GM13976 (cell line): ENCODE measurements at regions not wholly inside any gene's neighbourhood (a gene's known extent, or its start where the extent isn't known, plus 50 kb on each side); places are given as distances from the start of the nearest gene placed in this dataset.

Experiments
- DNase-seq: peaks from one replicate; pipeline ENCODE4 v3.0.0; 2012; ENCODE audit warnings: low spot score
- CTCF ChIP-seq: IDR thresholded peaks from 2 replicates; pipeline ENCODE4 v1.5.1; 2012; ENCODE audit warnings: borderline replicate concordance, mild to moderate bottlenecking; ENCODE audit not compliant: insufficient read depth; ENCODE audit errors: extremely low read depth, missing control alignments, control extremely low read depth
- in situ Hi-C: fragments of 300-500 bp; cut with MboI; formaldehyde crosslinking; loops from one replicate; pipeline ENCODE4 v1.12.0; 2022; ENCODE audit warnings: low sequenced_read_pairs, mixed read lengths, inconsistent platforms; ENCODE audit not compliant: unreplicated experiment

GRCh38 chr16:86786338-86786737, 208.0 kb downstream of the FOXL1 start:
- no peak for DNase-seq
- no peak for TF ChIP-seq CTCF
- in situ Hi-C loops, result no loop called here

GRCh38 chr16:86786994-86787393, 208.6 kb downstream of the FOXL1 start:
- in situ Hi-C loops, result no loop called here
- DNase-seq, result no peak
- TF ChIP-seq CTCF, result no peak

- in situ Hi-C loops, result no loop called here
- DNase-seq, result no peak
- TF ChIP-seq CTCF, result no peak
These were observed 209.2 kb downstream of the FOXL1 start for GRCh38 chr16:86787538-86787937.

- TF ChIP-seq CTCF, result no peak
- in situ Hi-C loops, result no loop called here
- DNase-seq, result no peak
These were observed 211.3 kb downstream of the FOXL1 start for GRCh38 chr16:86789621-86790051.

- TF ChIP-seq CTCF, result no peak
- in situ Hi-C loops, result no loop called here
- no peak for DNase-seq
These were observed 213.1 kb downstream of the FOXL1 start for GRCh38 chr16:86791287-86792035.

- in situ Hi-C loops, result no loop called here
- no peak for TF ChIP-seq CTCF
These were observed 216.0 kb downstream of the FOXL1 start for GRCh38 chr16:86794216-86794864.

More at GRCh38 chr16:86794216-86794864, 216.0 kb downstream of the FOXL1 start:
- DNase-seq, result no peak
